CD4-positive, alpha-beta T cell treated with Interleukin-4 for 4 hours (primary cell): ENCODE measurements at regions not wholly inside any gene's neighbourhood (a gene's known extent, or its start where the extent isn't known, plus 50 kb on each side); places are given as distances from the start of the nearest gene placed in this dataset.
"Not testable (repeated sequence)": the region's sequence is repeated elsewhere in the genome, so short reads cannot be mapped to it uniquely, and the experiment has no call there.

ENCODE experiments used
- DNase-seq: peaks from one replicate; pipeline ENCODE4 v3.0.0-alpha.2; 2020

DNA sequence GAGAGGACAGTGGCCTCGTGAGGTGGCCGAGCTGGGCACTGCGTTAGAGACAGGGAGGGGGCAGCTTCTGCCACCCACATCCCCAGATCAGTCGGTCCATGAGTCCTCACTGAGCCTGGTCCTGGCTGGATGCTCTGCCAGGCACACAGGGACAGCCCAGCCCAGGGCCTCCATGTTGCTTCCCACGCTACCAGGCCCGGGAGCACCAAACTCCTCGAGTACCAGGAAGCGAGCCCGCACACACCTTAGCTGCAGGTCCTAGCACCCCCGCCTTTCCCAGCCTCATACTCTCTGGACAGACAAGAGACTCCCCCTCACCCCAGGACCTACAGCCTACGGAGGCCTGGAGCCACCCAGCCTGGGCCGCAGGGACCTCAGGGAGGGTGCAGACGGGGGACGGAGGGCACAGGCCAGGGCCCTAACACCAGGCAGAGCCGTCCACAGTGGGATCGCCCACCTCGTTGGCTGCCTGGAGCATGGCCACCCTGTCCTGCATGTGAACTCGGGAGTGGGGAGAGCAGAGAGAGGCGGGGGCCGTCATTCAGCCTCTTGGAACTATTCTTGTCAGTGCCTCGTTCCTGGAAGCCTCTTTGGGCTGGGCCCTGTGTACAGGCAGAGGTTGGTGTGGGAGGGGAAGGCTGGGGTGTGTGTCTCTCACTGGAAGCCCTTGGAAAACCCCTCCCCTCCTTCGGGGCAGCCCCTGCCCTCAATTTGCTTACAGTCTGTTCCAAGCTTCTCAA is 90.9 kb upstream of the RUNX3 start:
- no peak for DNase-seq

DNA sequence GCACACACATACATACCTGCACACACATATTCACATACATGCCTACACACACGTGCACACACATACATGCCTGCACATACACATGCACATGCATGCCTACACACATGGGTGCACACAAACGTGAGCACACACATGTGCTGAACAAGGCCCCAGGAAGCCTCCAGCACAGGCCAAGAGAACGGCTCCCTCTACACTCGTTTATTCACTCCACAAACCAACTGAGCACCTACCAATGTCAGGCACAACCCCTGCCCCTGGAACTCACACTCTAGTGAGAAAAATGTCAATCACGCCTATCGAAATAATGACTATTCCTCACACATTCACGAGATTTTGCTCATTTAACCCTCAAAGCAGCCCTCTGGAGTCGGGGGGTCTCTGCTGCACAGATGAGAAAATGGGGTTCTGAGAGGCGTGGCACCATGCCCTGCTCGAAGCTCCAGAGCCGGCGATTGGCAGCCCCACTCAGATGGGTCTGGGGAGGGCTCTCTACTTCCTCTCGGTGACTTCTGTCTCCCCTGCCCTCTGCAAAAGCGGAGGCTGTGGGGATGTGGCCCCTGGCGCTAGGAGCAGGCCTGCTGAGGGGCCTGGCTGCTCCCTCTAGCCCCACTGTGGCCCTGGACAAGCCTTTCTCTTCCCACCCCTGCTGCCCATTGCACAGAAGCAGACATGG is 90.2 kb upstream of the RUNX3 start:
- DNase-seq, result no peak

DNA sequence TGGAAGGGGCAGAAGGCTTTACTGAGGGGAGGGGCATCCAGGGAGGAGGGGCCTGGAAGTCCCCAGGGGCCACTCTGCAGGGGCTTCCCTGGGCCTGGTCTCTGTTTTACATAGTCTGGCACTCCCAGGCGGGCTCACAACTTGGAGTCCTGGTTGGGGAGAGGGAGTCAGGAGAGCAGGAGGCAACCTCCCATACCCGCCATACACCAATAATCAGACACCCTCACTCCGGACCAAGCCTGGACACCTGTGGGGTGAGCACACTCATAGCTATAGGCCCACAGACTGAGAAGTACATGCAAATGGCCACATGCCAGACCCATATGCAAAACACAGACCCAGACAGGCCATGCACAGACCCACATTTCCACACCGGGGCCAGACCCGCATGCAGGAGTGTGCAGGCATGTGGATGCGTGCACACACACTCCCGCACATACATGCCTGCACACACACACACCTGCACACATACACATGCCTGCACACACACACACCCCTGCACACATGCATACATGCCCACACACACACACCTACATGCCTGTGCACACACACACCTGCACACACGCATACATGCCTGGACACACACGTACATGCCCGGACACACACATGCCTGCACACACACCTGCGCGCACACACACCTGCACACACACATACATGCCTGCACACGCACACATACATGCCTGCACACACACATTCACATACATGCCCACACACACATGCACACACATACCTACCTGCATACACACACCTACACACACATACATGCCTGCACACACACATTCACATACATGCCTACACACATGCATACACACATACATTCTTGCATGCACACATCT is 89.5 kb upstream of the RUNX3 start:
- no peak for DNase-seq

DNA sequence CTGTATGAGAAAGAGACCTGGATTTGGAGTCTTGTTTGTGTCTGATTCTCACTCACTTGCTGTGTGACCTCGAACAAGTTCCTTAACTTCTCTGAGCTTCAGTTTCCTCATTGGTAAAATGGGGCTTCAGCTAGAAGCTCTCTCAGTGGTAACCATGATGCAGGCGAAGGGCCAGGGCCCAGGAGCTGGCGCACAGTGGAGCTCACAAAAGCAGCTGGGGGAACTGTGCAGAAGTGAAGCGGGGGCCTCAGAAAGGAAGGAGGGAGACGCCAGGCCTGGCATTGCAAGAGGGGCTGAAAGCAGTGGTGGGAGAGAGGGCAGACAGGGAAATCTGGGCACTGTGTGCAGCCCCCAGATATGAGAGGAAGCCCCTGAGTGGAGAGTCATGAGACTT is 88.9 kb upstream of the RUNX3 start:
- no peak for DNase-seq

DNA sequence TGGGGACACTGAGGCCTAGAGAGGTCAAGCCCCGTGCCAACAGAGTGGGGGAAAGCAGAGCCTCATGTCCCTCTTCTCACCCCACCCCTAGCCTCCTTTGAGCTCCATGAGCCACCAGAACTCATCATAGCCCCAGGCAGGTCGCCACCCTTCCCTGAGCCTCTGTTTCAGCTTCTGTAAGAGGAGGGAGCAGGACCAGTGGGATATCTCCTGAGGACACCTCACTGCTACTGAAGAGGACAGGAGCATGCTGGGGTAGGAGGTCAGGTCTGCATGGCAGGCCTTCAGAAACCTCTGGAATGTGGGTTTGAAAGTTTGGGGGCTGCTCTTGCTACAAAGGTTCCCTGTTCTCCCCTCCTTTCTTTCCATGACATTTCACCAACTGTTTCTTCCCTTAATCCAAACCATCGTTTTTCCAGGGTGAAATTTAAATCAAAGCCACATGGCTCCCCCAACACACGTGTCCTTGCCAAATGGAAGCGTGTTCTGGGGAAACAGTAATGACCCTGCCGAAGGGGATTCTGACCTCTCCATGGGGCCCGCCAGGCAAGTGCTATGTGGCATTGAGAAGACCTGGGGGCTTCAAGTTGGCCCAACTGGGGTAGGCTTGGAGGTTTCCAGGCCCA is 88.1 kb upstream of the RUNX3 start:
- DNase-seq, result no peak

DNA sequence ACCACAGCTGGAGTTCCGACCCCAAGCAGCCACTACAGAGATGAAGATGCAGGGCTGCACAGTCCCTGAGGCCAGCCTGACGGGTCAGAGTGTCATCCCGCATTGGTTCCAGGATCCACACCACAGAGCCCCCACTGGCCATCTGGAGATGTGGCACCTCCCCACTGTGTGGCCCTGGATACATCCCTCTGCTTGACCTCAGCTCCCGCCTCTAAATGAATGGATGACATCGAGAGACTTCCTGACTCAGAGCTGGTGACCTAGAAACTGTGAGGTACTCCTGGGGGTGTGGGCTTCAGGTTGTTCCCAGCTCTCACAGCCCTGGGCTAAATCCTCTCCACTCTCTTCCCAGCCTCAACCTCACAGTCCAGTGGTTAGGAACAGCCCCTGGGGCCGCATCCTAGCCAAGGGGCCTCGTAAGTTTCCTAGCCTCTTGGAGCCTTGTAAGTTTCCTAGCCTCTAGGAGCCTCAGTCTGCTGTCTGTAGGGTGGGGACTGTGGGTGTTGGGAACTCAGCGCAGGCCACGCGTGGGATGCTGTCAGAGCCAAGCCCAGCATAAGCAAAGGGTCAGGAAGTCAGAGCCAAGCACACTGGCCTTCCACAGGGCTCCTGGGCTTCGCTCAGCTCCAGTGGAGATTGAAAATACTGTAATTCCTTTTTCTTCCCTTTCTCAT is 87.5 kb upstream of the RUNX3 start:
- DNase-seq, result no peak

DNA sequence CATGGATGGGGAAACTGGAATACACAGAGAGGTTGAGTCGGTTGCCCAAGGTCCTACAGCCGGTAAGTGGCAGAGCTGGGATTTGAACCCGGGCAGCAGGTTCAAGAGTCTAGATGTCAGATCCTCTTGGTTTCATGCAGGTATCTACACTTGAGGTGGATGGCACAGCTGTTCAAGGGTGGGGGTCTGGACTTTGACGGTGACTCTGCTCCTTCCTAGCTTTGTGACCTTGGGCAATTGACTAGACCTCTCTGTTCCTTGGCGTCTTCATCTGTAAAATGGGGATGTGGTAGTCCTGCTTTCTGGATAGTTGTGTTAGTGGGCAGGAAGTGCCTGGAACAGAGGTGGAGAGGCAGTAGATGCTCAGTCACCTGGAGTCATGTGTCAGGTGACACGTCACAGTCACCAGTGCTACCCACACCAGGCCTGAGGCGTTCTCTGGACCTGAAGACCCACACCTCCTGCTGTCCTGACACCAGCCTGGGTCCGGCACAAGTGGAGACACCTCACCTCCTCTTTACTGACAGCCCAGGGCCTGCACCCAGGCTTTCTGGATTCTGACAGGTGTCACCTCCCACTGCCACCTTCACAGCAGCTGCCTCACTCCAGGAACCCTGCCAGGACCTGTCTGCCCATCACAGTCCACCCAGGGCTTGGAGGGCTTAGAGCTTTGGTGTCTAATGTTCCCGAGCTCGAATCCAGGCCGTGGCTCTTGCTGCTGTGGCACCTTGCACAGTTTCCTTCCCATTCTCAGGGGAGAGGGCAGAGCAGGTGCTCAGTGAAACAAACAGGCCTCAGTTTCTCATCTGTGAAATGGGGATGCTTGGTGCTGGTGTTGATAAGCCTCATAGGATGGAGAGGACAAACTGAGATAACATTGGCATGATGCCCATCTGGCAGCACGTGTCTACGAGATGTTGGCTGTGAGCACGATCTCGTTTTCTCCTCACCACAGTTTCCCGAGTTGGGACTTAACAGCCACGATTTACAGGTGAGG is 83.2 kb upstream of the RUNX3 start:
- DNase-seq, result no peak

DNA sequence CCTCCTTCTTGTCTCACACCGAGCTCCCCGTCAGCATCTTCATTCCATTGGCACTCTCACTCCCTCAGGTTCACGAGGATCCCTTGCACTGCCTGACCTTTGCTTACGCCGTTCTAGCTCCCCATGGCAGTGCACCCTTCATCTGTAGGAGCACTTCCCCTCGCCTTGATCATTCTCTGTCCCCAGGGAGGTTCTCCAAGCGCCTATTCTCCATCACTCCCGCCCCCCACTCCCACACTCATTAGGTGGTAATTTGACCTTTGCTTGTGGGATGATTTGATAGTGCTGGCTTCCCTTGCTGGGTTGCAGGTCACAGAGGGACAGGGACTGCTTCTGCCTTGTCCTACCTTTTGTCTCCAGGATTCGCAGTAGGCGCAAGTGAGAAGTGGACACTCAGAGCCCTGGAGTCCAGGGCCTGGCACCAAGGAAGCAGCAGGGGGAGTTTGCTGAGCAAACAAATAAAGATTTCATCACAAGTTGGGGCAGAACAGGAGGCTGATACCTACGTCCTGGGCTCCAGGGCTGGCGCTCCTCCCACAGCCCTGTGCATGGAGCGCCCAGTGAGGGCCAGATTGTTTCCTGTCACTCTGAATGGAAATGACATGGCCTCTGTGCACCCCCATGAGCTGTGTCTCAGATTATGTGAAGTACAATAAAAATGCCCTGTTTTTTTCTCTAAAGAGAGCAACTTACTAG is 82.0 kb upstream of the RUNX3 start:
- no peak for DNase-seq

DNA sequence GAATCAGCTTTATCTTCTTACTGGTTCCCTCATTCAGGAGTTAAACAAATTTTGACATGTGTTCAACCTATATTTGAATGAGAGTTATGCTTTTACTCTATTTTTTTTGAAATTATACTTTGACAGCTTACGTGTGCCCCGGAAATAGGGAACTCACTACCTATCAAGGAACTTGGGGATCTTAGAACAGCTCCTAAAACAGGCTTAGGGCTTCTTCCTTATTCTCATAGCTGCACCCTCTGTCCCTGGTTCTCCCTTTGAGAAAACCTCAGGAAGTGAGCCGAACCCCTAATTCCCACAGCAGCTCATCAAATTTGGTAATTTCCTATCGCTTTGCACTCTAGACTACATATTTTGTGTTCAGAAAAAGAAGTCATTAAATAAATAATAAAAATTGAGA is 81.2 kb upstream of the RUNX3 start:
- DNase-seq, result no peak

DNA sequence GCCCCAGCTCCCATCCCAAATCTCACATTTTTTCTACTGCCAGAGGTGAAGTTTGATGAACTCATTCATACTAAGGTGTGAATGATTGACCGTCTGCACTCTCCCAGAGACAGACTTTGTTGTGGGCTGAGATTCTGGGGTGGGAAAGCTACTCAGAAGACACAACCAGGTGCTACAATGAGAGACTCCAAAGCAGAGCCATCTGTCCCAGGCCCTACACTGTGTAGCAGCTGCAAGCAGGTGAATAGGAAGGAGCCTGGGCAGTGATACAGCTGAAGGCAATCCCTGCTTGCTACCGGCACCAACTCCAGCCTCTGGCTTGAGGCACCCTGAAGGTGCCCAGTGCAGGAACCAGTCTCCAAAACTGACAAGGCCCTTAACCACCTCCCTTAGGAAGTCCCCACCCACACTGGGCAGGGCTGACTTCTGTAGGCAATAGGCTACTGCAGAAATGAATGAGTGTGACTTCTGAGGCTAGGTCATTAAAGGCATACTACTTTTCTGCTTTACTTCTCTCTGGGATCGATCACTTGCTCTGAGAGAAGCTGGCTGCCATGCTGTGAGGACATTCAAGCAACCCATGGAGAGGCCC is 79.7 kb upstream of the RUNX3 start:
- DNase-seq, result no peak

DNA sequence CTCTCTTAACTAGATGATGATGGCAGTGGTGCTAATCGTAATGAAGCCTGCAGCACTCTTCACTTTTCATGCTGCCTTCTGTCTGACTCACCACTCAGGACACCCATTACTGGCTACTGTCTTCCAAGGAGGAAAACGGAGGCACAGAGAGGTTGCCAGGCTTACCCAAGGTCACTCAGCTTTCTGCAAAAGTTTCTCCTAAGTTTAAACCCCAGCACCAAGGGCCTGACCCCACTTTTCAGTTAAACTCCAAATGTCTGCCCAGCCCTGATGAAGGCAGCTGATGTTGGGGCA is 78.1 kb upstream of the RUNX3 start:
- DNase-seq, result no peak

DNA sequence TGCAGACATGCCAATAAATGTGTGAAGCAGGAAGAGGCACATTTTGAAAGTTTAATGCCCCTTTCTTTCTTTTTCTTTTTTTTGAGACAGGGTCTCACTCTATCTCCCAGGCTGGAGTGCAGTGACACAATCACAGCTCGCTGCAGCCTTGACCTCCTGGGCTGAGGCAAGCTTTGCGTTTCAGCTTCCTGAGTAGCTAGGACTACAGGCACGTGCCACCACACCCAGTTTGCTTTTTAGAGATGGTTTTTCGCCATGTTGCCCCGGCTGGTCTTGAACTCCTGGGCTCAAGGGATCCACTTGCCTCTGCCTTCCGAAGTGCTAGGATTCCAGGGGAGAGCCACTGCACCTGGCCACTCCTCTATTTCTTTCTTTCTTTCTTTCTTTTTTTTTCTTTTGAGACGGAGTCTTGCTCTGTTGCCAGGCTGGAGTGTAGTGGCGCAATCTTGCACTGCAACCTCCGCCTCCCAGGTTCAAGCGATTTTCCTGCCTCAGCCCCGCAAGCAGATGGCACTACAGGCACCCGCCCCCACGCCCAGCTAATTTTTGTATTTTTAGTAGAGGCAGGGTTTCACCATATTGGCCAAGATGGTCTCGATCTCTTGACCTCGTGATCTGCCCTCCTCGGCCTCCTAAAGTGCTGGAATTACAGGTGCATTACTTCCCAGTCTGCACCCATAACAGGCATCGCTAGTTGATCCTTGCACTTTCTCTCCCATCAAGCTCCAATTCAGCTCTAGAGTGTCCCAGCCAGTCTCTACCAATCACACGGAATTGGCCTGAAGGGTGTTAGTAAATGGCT is 77.5 kb upstream of the RUNX3 start:
- not testable (repeated sequence) for DNase-seq

DNA sequence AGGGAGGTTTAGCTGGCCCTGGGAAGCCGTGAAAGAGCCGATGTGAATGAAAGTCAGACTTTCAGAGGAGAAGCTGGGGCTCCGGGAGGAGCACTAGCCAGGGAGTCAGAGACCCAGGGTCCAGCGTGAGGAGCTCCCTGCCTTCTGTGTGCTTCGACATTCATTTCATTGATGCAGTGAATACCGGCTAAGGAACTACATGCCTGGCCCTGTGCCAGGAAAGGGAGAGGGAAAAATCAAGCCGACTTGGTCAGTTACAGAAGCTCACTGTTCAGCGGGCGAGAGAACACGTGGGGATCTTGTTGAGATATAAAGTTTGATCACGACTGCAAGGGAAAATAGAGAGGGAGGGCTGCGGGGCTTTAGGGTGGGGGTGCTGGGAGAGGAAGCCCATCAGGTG is 76.7 kb upstream of the RUNX3 start:
- no peak for DNase-seq

DNA sequence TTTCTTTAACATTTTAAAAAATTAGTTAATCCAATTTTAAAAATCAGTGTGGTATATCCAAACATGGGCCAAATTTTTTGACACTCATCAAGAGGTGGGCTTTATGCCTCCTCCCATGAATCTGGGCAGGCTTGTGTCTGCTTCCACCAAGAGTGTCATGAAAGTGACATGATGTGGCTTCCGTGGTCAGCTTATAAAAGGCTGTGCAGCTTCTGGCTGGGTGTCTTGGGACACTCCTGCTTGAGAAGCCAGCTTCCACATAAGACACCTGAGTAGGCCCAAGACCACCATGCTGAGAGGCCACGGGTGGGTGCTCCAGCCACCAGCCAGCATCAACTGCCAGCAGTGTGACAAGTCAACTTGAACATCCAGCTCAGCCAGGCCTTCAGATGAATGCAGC is 74.3 kb upstream of the RUNX3 start:
- DNase-seq, result no peak

DNA sequence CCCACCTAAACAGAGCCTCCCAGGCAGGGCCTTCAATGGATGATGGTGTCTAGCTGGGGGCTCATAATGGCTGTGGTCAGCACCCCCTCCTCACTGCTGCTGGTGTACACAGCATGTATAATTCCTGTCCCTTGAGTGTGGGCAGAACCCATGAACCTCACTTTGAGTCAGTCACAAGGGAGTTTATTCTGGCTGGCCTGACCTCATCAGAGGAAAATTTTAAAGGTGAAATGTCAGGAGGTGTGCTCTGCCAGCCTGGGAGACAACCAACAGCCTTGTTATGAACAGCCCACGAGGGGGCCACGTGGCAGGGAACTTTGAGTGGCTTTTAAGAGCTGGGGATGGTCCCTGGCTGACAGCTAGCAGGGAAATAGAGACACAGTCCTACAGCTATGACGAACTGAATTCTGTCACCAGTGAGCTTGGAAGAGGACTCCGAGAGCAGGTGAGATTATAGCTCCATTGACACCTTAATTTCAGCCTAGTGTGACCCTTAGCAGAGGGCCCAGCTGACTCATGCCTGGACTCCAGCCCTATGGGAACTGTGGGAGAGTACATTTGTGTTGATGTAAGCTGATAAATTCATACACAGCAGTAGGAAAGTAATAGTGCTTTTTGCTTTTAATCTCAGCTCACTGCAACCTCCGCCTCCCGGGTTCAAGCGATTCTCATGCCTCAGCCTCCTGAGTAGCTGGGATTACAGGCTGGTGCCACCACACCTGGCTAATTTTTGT is 73.5 kb upstream of the RUNX3 start:
- no peak for DNase-seq

DNA sequence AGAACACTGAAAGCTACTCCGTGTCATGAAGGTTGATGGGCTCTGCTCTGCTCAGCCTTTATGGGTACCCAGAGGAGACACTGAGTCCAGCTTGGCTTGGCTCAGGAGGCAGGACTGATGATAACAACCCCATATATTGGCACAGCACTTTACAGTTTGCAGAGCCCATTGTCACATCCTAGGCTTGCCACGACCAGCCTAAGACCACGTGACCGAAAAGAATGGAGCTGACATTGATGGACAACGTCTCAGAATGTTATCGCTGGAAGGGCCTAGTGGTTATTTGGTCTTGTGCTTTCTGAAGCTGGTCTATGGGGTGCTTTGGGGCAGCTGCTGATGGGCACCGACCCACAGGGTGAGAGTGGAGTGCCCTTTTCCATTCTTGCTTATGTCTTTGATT is 72.9 kb upstream of the RUNX3 start:
- DNase-seq, result no peak

DNA sequence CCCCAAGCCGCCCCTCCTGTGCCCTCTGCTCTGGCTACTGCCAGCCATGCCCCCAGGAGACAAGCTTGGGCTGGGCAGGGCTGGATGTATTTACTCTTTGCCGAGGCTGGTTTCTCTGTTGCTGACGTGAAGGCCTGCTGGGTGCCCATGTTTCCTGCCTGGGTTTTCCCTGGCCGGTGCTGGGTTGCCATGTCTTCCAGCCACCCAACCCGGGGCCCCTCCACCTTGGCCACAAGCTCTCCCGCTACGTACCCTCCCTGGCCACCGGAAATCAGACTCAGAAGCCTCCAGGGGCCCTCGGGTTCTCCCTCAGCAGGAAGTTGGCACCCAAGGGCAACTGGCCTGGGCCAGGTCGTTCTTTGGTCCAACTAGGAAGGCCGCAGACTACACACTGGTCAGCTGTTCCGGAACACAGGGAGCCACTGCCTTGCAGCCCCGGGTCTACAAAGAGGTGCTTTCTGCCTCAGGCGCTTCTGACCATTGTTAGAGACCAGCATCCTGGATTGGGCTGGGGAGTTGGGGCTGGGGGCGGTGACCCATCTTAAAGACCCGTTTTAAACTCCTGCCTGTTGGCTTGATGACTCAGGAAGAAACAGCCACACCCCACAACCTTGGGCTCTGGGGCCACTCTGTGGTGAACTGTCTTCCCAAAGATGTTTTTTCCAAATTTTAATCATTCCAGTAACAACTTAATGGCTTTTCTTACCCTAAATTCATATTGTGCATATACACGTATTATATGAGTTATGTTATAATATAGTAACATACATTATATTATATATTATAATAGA is 71.2 kb upstream of the RUNX3 start:
- DNase-seq, result no peak

DNA sequence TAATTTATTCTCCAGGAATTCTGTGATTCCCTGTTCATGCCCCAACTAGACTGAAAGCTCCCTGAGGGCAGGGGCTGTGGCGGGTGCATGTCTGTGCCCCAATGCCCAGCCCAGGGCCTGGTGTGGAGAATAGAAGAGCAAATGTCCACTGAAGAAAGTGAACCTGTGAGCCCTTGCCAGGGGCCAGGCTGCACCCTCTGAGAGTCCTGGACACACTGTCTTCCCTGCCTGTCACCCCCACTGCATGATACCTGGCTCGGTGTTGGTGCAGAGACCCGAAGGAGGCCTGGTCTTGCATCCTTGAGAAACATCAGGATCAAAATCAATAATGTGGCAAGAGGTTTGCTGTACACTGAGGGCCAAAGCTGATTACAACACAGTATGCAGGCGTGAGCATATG is 69.8 kb upstream of the RUNX3 start:
- DNase-seq, result no peak
